Prostate gland (tissue), 2 donors: ENCODE measurements at regions not wholly inside any gene's neighbourhood (a gene's known extent, or its start where the extent isn't known, plus 50 kb on each side); places are given as distances from the start of the nearest gene placed in this dataset.

Experiments
- POLR2AphosphoS5 ChIP-seq: sonication (generic); formaldehyde crosslinking; IDR thresholded peaks from one replicate; pipeline ENCODE4 v1.6.1; 2017; ENCODE audit warnings: antibody characterized with exemption
- TF ChIP-seq, protein P1 (sequence below), 4 experiments: fragments of 200-600 bp in 2 of 4; fragments of 450-650 bp in 2 of 4; sonication (generic) in 2 of 4; IDR thresholded peaks; 1 replicate in 3 of 4; 2 replicates in 1 of 4; pipeline ENCODE4 v1.5.1; 2016 to 2019; ENCODE audit warnings: antibody characterized with exemption in 4 of 4, mild to moderate bottlenecking in 2 of 4, moderate library complexity in 2 of 4

DNA sequence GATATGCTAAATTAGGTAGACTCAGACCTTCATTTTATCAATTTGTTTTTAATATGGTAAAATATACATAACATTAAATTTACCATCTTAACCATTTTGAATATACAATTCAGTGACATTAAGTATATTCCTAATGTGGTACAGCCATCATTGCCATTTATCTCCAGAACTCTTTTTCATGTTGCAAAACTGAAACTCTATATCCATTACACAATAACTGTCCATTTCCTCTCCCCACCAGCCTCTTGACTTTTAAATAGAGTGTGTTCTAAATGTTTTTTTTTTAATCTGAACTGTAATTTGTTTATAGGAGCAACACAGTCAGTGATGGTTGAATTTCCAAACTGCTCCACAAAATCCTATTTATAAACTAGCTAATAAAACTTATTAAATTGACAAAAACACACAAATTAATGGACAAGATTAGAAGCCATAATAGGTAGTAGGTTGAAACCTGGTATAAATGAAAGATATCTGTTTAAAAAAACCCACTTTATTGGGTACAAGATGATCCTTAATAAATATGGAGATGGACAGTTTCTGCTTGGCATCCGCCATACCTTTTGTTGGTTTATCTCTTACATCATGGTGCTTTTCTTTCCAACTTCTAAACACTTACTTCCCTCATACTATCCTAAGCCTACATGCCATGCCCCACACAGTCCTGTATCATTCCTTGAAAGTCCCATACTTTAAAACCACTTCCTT is 142.4 kb downstream of the ZPLD1 start:
- TF ChIP-seq POLR2AphosphoS5: peak; percentile 81
- TF ChIP-seq, protein P1, sequence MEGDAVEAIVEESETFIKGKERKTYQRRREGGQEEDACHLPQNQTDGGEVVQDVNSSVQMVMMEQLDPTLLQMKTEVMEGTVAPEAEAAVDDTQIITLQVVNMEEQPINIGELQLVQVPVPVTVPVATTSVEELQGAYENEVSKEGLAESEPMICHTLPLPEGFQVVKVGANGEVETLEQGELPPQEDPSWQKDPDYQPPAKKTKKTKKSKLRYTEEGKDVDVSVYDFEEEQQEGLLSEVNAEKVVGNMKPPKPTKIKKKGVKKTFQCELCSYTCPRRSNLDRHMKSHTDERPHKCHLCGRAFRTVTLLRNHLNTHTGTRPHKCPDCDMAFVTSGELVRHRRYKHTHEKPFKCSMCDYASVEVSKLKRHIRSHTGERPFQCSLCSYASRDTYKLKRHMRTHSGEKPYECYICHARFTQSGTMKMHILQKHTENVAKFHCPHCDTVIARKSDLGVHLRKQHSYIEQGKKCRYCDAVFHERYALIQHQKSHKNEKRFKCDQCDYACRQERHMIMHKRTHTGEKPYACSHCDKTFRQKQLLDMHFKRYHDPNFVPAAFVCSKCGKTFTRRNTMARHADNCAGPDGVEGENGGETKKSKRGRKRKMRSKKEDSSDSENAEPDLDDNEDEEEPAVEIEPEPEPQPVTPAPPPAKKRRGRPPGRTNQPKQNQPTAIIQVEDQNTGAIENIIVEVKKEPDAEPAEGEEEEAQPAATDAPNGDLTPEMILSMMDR (IDR thresholded peaks at IDR 0.05): no peak
